BLaER1 treated with 17β-estradiol and CSF1 and Interleukin-3, amounts not matched to agents 10 nM and 100 nM (cell line): ENCODE measurements at regions not wholly inside any gene's neighbourhood (a gene's known extent, or its start where the extent isn't known, plus 50 kb on each side); places are given as distances from the start of the nearest gene placed in this dataset.
"Not testable (repeated sequence)": the region's sequence is repeated elsewhere in the genome, so short reads cannot be mapped to it uniquely, and the experiment has no call there.

ENCODE experiments used
- H3K27ac ChIP-seq, 11 experiments: shearing (Covaris generic); formaldehyde crosslinking; 2 replicates each; pipeline ENCODE4 v1.8.1; 2022
- H3K27me3 ChIP-seq, 11 experiments: shearing (Covaris generic); formaldehyde crosslinking; 2 replicates each; pipeline ENCODE4 v1.8.1; 2022
- H3K36me3 ChIP-seq, 11 experiments: shearing (Covaris generic); formaldehyde crosslinking; 2 replicates each; pipeline ENCODE4 v1.8.1; 2022
- H3K4me1 ChIP-seq, 10 experiments: shearing (Covaris generic); formaldehyde crosslinking; 2 replicates each; pipeline ENCODE4 v1.8.1; 2022
- H3K4me2 ChIP-seq, 11 experiments: shearing (Covaris generic); formaldehyde crosslinking; 2 replicates each; pipeline ENCODE4 v1.8.1; 2022
- H3K4me3 ChIP-seq, 10 experiments: shearing (Covaris generic); formaldehyde crosslinking; 2 replicates each; pipeline ENCODE4 v1.8.1; 2022
- H3K9ac ChIP-seq, 11 experiments: shearing (Covaris generic); formaldehyde crosslinking; 2 replicates each; pipeline ENCODE4 v1.8.1; 2022
- H3K9me3 ChIP-seq, 11 experiments: shearing (Covaris generic); formaldehyde crosslinking; replicated peaks in 1 of 11; 2 replicates each; pipeline ENCODE4 v1.8.1; 2022
- H4K20me1 ChIP-seq, 11 experiments: shearing (Covaris generic); formaldehyde crosslinking; 2 replicates each; pipeline ENCODE4 v1.8.1; 2022
- Cebpa-rat ChIP-seq, 11 experiments: shearing (Covaris generic); IDR thresholded peaks; 2 replicates each; pipeline ENCODE4 v1.8.1; 2022

- H3K27ac ChIP-seq: no peak overlapping the region
- peaks cover 0 to 25% (median 8%) of the 10 kb centered on the region in 11 experiments; a peak in 11 of 22 replicates for H3K9me3 ChIP-seq
- no peaks in the 10 kb centered on the region for H3K27me3 ChIP-seq
- no peaks in the 10 kb centered on the region for H3K36me3 ChIP-seq
- H3K4me1 ChIP-seq: no peaks in the 10 kb centered on the region
- H3K4me2 ChIP-seq: no peak overlapping the region
- TF ChIP-seq Cebpa-rat (IDR thresholded peaks at IDR 0.05): no peak
- H4K20me1 ChIP-seq: no peaks in the 10 kb centered on the region
- no peak overlapping the region for H3K4me3 ChIP-seq
- no peak overlapping the region for H3K9ac ChIP-seq
Measured at GRCh38 chr20:29319725-29320124, 1937.7 kb upstream of the DEFB115 start.

- not testable (repeated sequence) for H3K4me2 ChIP-seq, H3K9ac ChIP-seq, H4K20me1 ChIP-seq, H3K27me3 ChIP-seq, H3K4me1 ChIP-seq, H3K4me3 ChIP-seq, H3K36me3 ChIP-seq, H3K27ac ChIP-seq
- H3K9me3 ChIP-seq: peaks cover 0 to 25% (median 8%) of the 10 kb centered on the region in 11 experiments; a peak in 11 of 22 replicates
Measured at GRCh38 chr20:29320216-29320949, 1937.1 kb upstream of the DEFB115 start.

- not testable (repeated sequence) for H3K27me3 ChIP-seq, H3K4me1 ChIP-seq, H3K4me2 ChIP-seq, H3K4me3 ChIP-seq, H3K9ac ChIP-seq, H3K27ac ChIP-seq, H4K20me1 ChIP-seq, H3K36me3 ChIP-seq
- H3K9me3 ChIP-seq: peaks cover 6 to 31% (median 13%) of the 10 kb centered on the region in 11 experiments; a peak in 19 of 22 replicates
Measured at GRCh38 chr20:29323631-29324515, 1933.6 kb upstream of the DEFB115 start.

- not testable (repeated sequence) for H3K27ac ChIP-seq, H3K4me3 ChIP-seq, H3K9ac ChIP-seq, H3K4me2 ChIP-seq, H3K27me3 ChIP-seq, H3K4me1 ChIP-seq, H4K20me1 ChIP-seq, H3K36me3 ChIP-seq
- H3K9me3 ChIP-seq: peaks cover 6 to 24% (median 8%) of the 10 kb centered on the region in 11 experiments; a peak in 18 of 22 replicates
Measured at GRCh38 chr20:29324516-29325303, 1932.8 kb upstream of the DEFB115 start.

- Histone ChIP-seq H3K4me3 (no peak overlapping the region), H3K9me3 (peaks cover 6 to 22% (median 9%) of the 10 kb centered on the region in 11 experiments; a peak in 19 of 22 replicates), H3K4me1 (no peaks in the 10 kb centered on the region), H3K27ac (no peak overlapping the region), H3K27me3 (no peaks in the 10 kb centered on the region), H4K20me1 (no peaks in the 10 kb centered on the region), H3K4me2 (no peak overlapping the region), H3K9ac (no peak overlapping the region), H3K36me3 (no peaks in the 10 kb centered on the region)
- no peak for TF ChIP-seq Cebpa-rat (IDR thresholded peaks at IDR 0.05)
Measured at GRCh38 chr20:29325304-29325640, 1932.2 kb upstream of the DEFB115 start.

- not testable (repeated sequence) for H3K27me3 ChIP-seq, H3K27ac ChIP-seq, H3K4me3 ChIP-seq, H4K20me1 ChIP-seq, H3K36me3 ChIP-seq, H3K9ac ChIP-seq, H3K4me1 ChIP-seq, H3K4me2 ChIP-seq
- H3K9me3 ChIP-seq: peaks cover 12 to 27% (median 14%) of the 10 kb centered on the region in 11 experiments; a peak in 19 of 22 replicates
Measured at GRCh38 chr20:29325781-29326180, 1931.7 kb upstream of the DEFB115 start.

- Histone ChIP-seq H3K4me3 (no peak overlapping the region), H3K9me3 (peaks cover 16 to 34% (median 19%) of the 10 kb centered on the region in 11 experiments; a peak in 20 of 22 replicates), H3K4me2 (no peak overlapping the region), H4K20me1 (no peaks in the 10 kb centered on the region), H3K4me1 (no peaks in the 10 kb centered on the region), H3K9ac (no peak overlapping the region), H3K36me3 (no peaks in the 10 kb centered on the region), H3K27me3 (no peaks in the 10 kb centered on the region), H3K27ac (no peak overlapping the region)
- TF ChIP-seq Cebpa-rat (IDR thresholded peaks at IDR 0.05): no peak
Measured at GRCh38 chr20:29326376-29327070, 1930.9 kb upstream of the DEFB115 start.

GRCh38 chr20:29327600-29328420 lies 1929.7 kb upstream of the DEFB115 start:
- not testable (repeated sequence) for H3K4me1 ChIP-seq, H3K4me2 ChIP-seq, H3K27ac ChIP-seq, H3K9ac ChIP-seq, H3K27me3 ChIP-seq, H3K36me3 ChIP-seq, H4K20me1 ChIP-seq, H3K4me3 ChIP-seq
- H3K9me3 ChIP-seq: peaks cover 16 to 34% (median 20%) of the 10 kb centered on the region in 11 experiments; a peak in 20 of 22 replicates

GRCh38 chr20:29330429-29331115 lies 1926.9 kb upstream of the DEFB115 start:
- not testable (repeated sequence) for H4K20me1 ChIP-seq, H3K36me3 ChIP-seq, H3K4me2 ChIP-seq, H3K27me3 ChIP-seq, H3K4me1 ChIP-seq, H3K27ac ChIP-seq, H3K4me3 ChIP-seq, H3K9ac ChIP-seq
- peaks cover 16 to 31% (median 20%) of the 10 kb centered on the region in 11 experiments; a peak in 20 of 22 replicates for H3K9me3 ChIP-seq
